H1 (cell line): ENCODE measurements at regions not wholly inside any gene's neighbourhood (a gene's known extent, or its start where the extent isn't known, plus 50 kb on each side); places are given as distances from the start of the nearest gene placed in this dataset.

Experiments used
- ATF3 ChIP-seq: IDR thresholded peaks from 2 replicates; pipeline ENCODE4 v1.6.1; 2011; ENCODE audit warnings: low read depth, mild to moderate bottlenecking, low read length; ENCODE audit not compliant: insufficient read depth
- BCL11A ChIP-seq, 2 experiments: IDR thresholded peaks; one replicate each; pipeline ENCODE4 v1.6.1; 2011; ENCODE audit warnings: low read depth in 2 of 2, low read length in 2 of 2, mild to moderate bottlenecking in 2 of 2
- BRCA1 ChIP-seq: IDR thresholded peaks from 2 replicates; pipeline ENCODE4 v1.6.1; 2012; ENCODE audit warnings: low read depth, low read length, improper control_type of control experiment
- CEBPB ChIP-seq: IDR thresholded peaks from 2 replicates; pipeline ENCODE4 v1.6.1; 2012; ENCODE audit warnings: low read depth, low read length
- CHD1 ChIP-seq: IDR thresholded peaks from 2 replicates; pipeline ENCODE4 v1.6.1; 2012; ENCODE audit warnings: low read depth, low read length, improper control_type of control experiment
- CREB1 ChIP-seq: IDR thresholded peaks from 2 replicates; pipeline ENCODE4 v1.6.1; 2012; ENCODE audit warnings: inconsistent platforms
- KDM1A ChIP-seq: fragments of 200-600, 300-600 bp; sonication (generic); IDR thresholded peaks from 2 replicates; pipeline ENCODE4 v1.7.1; 2016; ENCODE audit warnings: mild to moderate bottlenecking, low read length, borderline replicate concordance
- KDM5A ChIP-seq: fragments of 200-600 bp; IDR thresholded peaks from 2 replicates; pipeline ENCODE4 v1.7.1; 2012; ENCODE audit warnings: mild to moderate bottlenecking, low read length, inconsistent platforms, mixed read lengths
- MAFK ChIP-seq: IDR thresholded peaks from 2 replicates; pipeline ENCODE4 v1.6.1; 2012; ENCODE audit warnings: low read depth, mild to moderate bottlenecking, improper control_type of control experiment, low read length
- POLR2AphosphoS5 ChIP-seq: IDR thresholded peaks from 2 replicates; pipeline ENCODE4 v1.6.1; 2011; ENCODE audit warnings: low read depth, low read length
- RXRA ChIP-seq: IDR thresholded peaks from 2 replicates; pipeline ENCODE4 v1.6.1; 2011; ENCODE audit warnings: low read depth, mild to moderate bottlenecking, low read length, moderate library complexity; ENCODE audit not compliant: insufficient read depth
- SP2 ChIP-seq: IDR thresholded peaks from 2 replicates; pipeline ENCODE4 v1.6.1; 2012; ENCODE audit warnings: mild to moderate bottlenecking, low read length, inconsistent platforms
- SP4 ChIP-seq: IDR thresholded peaks from 2 replicates; pipeline ENCODE4 v1.6.1; 2012; ENCODE audit warnings: low read length, inconsistent platforms

- TF ChIP-seq CEBPB (no peak), SP4 (no peak), BCL11A (IDR thresholded peaks at IDR 0.05; ENCODE audit: low read depth in 2 of 2, low read length in 2 of 2) (no peak), CHD1 (no peak), CREB1 (no peak), MAFK (no peak), SP2 (no peak), KDM5A (no peak), ATF3 (no peak), BRCA1 (no peak), POLR2AphosphoS5 (no peak), KDM1A (no peak), RXRA (no peak)
- TF ChIP-seq, all 59 proteins: peak for 0
Observed at GRCh38 chrX:36445566-36445965, 526.0 kb downstream of the CFAP47 start (continued).
